GM19043 (cell line): ENCODE measurements at regions not wholly inside any gene's neighbourhood (a gene's known extent, or its start where the extent isn't known, plus 50 kb on each side); places are given as distances from the start of the nearest gene placed in this dataset.
"Not testable (repeated sequence)": the region's sequence is repeated elsewhere in the genome, so short reads cannot be mapped to it uniquely, and the experiment has no call there.

Experiments used
- ATAC-seq: cut with Tn5 transposase; IDR thresholded peaks from one replicate; pipeline ENCODE4 v1.9.1; 2021; ENCODE audit warnings: low read depth; ENCODE audit not compliant: unreplicated experiment

GRCh38 chr9:96067600-96067999, 192.1 kb downstream of the ERCC6L2 start:
- ATAC-seq, result no peak

GRCh38 chr9:96067004-96067403, 191.5 kb downstream of the ERCC6L2 start:
- no peak for ATAC-seq

GRCh38 chr9:96065482-96066251, 190.2 kb downstream of the ERCC6L2 start:
- ATAC-seq, result no peak

GRCh38 chr9:96064826-96065481, 189.5 kb downstream of the ERCC6L2 start:
- ATAC-seq, result no peak

- ATAC-seq, result no peak
These were observed 187.4 kb downstream of the ERCC6L2 start for GRCh38 chr9:96062854-96063253.

- ATAC-seq, result no peak
These were observed 186.5 kb downstream of the ERCC6L2 start for GRCh38 chr9:96062031-96062430.

GRCh38 chr9:96061293-96061987, 185.9 kb downstream of the ERCC6L2 start:
- no peak for ATAC-seq

- ATAC-seq, result no peak
These were observed 182.7 kb downstream of the ERCC6L2 start for GRCh38 chr9:96058218-96058617.

GRCh38 chr9:96057155-96057554, 181.7 kb downstream of the ERCC6L2 start:
- ATAC-seq, result no peak

GRCh38 chr9:96056226-96056625, 180.7 kb downstream of the ERCC6L2 start:
- no peak for ATAC-seq

GRCh38 chr9:96054248-96054647, 178.8 kb downstream of the ERCC6L2 start:
- not testable (repeated sequence) for ATAC-seq

GRCh38 chr9:96052686-96053085, 177.2 kb downstream of the ERCC6L2 start:
- no peak for ATAC-seq

- no peak for ATAC-seq
These were observed 175.9 kb downstream of the ERCC6L2 start for GRCh38 chr9:96051423-96051822.

- no peak for ATAC-seq
These were observed 175.3 kb downstream of the ERCC6L2 start for GRCh38 chr9:96050861-96051155.

GRCh38 chr9:96050048-96050860, 174.8 kb downstream of the ERCC6L2 start:
- no peak for ATAC-seq

- ATAC-seq, result no peak
These were observed 173.7 kb downstream of the ERCC6L2 start for GRCh38 chr9:96048956-96049831.

- no peak for ATAC-seq
These were observed 172.8 kb downstream of the ERCC6L2 start for GRCh38 chr9:96048104-96048955.

GRCh38 chr9:96047741-96048103, 172.2 kb downstream of the ERCC6L2 start:
- ATAC-seq, result no peak

- no peak for ATAC-seq
These were observed 171.7 kb downstream of the ERCC6L2 start for GRCh38 chr9:96047116-96047639.
